Naive thymus-derived CD4-positive, alpha-beta T cell (primary cell): ENCODE measurements at regions not wholly inside any gene's neighbourhood (a gene's known extent, or its start where the extent isn't known, plus 50 kb on each side); places are given as distances from the start of the nearest gene placed in this dataset.

Source experiments
- ATAC-seq: fragments of 150-1000 bp; cut with Tn5 transposase; 2 replicates; pipeline ENCODE4 v1.10.0; 2021; ENCODE audit warnings: mild to moderate bottlenecking, moderate library complexity
- CTCF ChIA-PET: fragments of 350-600 bp; sonication (Branson Sonifier 250); formaldehyde crosslinking; loops from one replicate; lab custom pipeline; 2021; ENCODE audit warnings: antibody characterized with exemption; lab: Charles Lee
- POLR2A ChIA-PET: fragments of 350-600 bp; sonication (Branson Sonifier 250); formaldehyde crosslinking; loops from one replicate; lab custom pipeline; 2021; ENCODE audit warnings: antibody characterized with exemption, inconsistent platforms; lab: Charles Lee
- DNase-seq, 9 donors: peaks; one replicate each; pipeline versions ENCODE4 v3.0.0 to v3.0.0-alpha.2; 2020 to 2022; ENCODE audit warnings: mixed read lengths in 1 of 9
- H3K27ac ChIP-seq: one replicate; pipeline ENCODE4 v1.7.0; 2013; ENCODE audit warnings: mild to moderate bottlenecking, low read depth, low read length, moderate library complexity
- H3K27me3 ChIP-seq, 2 donors: one replicate each; pipeline ENCODE4 v1.7.0; 2013; ENCODE audit warnings: low read length in 2 of 2, mild to moderate bottlenecking in 2 of 2, moderate library complexity in 2 of 2; ENCODE audit not compliant: control insufficient read depth in 2 of 2, insufficient read depth in 2 of 2
- H3K36me3 ChIP-seq, 3 experiments: 1 replicate in 2 of 3; 2 replicates in 1 of 3; pipeline ENCODE4 v1.7.0; 2013; ENCODE audit warnings: low read length in 3 of 3, mild to moderate bottlenecking in 3 of 3, moderate library complexity in 1 of 3; ENCODE audit not compliant: insufficient read depth in 3 of 3, control insufficient read depth in 2 of 3
- H3K4me1 ChIP-seq, 2 donors: one replicate each; pipeline ENCODE4 v1.7.0; 2013; ENCODE audit warnings: low read length in 2 of 2, mild to moderate bottlenecking in 2 of 2, moderate library complexity in 1 of 2; ENCODE audit not compliant: control insufficient read depth in 2 of 2, insufficient read depth in 2 of 2
- H3K4me3 ChIP-seq: 2 replicates; pipeline ENCODE4 v1.7.0; 2013; ENCODE audit warnings: mild to moderate bottlenecking, low read length
- H3K9me3 ChIP-seq, 3 experiments: 1 replicate in 2 of 3; 2 replicates in 1 of 3; pipeline ENCODE4 v1.7.0; 2013; ENCODE audit warnings: low read length in 3 of 3; ENCODE audit not compliant: control insufficient read depth in 2 of 3
- H3K27ac Mint-ChIP-seq, 9 donors: one replicate each; pipeline ENCODE4 v1.8.0; 2020 to 2022; ENCODE audit warnings: mixed read lengths in 9 of 9, mild to moderate bottlenecking in 8 of 9, moderate library complexity in 5 of 9, inconsistent platforms in 2 of 9
- H3K27me3 Mint-ChIP-seq, 5 donors: one replicate each; pipeline ENCODE4 v1.8.0; 2021 to 2022; ENCODE audit warnings: mixed read lengths in 5 of 5, mild to moderate bottlenecking in 1 of 5
- H3K36me3 Mint-ChIP-seq, 5 donors: one replicate each; pipeline ENCODE4 v1.8.0; 2020 to 2022; ENCODE audit warnings: mixed read lengths in 5 of 5, mild to moderate bottlenecking in 3 of 5, inconsistent platforms in 1 of 5
- H3K4me1 Mint-ChIP-seq, 7 donors: one replicate each; pipeline ENCODE4 v1.8.0; 2020 to 2022; ENCODE audit warnings: mixed read lengths in 7 of 7, mild to moderate bottlenecking in 3 of 7, inconsistent platforms in 1 of 7
- H3K4me3 Mint-ChIP-seq, 10 donors: one replicate each; pipeline ENCODE4 v1.8.0; 2020 to 2022; ENCODE audit warnings: mild to moderate bottlenecking in 10 of 10, mixed read lengths in 10 of 10, moderate library complexity in 6 of 10, inconsistent platforms in 2 of 10
- H3K9me3 Mint-ChIP-seq, 11 donors: one replicate each; pipeline ENCODE4 v1.8.0; 2020 to 2022; ENCODE audit warnings: mixed read lengths in 11 of 11, mild to moderate bottlenecking in 4 of 11, inconsistent platforms in 1 of 11, moderate library complexity in 1 of 11
- intact Hi-C, 2 donors: fragments of 100-400 bp; cut with micrococcal nuclease; formaldehyde crosslinking; loops; one replicate each; pipeline ENCODE4 v1.15.1; 2023

DNA sequence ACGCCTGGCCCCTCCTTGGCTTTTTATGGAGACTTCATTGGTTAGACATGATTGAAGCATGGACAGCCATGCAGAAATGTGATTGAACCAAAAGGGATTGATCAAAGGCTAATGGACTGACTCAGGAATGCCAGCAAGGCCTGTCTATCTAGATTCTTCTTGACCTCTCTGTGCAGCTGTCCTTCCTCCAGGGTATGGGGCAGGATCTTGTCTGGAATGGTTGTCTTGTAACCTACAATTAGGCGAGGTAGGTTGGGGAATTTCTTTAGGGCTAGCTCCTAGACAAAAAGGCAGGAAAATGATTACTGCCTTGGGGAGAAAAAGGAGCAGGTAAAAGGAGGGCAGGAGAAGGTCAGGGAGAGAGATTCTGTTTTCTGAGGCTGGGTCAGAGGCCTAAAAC, 59.6 kb upstream of the INCENP start:
- H3K4me3 ChIP-seq, result no peak overlapping the region

DNA sequence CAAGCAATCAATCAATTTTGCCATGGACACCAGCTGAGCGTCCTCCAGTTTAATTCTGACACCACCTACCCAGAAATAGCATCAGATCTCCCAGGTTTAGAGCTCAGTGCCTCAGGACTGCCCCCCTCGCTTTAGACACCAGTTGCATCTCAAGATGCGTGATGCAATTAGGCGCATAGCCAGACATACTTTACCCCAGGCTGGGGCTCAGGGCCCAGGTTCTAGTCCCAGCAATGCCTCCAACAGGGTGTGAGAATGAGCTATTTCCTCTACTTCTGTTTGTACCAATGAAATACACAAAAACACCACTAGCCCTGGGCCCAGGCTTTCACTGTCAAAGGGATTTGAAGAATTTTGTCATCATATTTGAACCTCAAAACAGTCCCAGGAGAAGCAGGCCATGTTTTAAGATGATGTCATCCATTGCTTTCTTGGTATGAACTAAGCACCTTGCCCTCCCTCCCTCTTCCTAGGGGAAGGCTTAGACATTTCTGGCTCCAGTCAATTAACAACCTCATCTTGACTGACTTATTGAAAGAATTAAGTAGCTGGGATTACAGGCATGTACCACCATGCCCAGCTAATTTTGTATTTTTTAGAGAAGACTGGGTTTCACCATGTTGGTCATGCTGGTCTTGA, 61.5 kb upstream of the INCENP start:
- H3K4me1 Mint-ChIP-seq, result peaks cover 0 to 1% (median 0%) of the 10 kb centered on the region in 7 donors
- H3K27ac ChIP-seq, result no peak overlapping the region
- ChIA-PET CTCF (interaction anchor here (0.7 kb wide), 2 partner anchors 11 to 165 kb away, joined by 3 read pairs; no protein-coding TSS in a partner anchor), POLR2A (no interaction called here)
- no peaks in the 10 kb centered on the region for H3K9me3 ChIP-seq
- H3K9me3 Mint-ChIP-seq, result no peaks in the 10 kb centered on the region
- DNase-seq (no peak), ATAC-seq (no peak)
- intact Hi-C loops, result no loop called here
- H3K27ac Mint-ChIP-seq, result peak overlapping the region in 1 of 9 donors; percentile 51
- no peaks in the 10 kb centered on the region for H3K36me3 ChIP-seq
- H3K4me1 ChIP-seq, result no peaks in the 10 kb centered on the region
- no peak overlapping the region for H3K4me3 Mint-ChIP-seq
- H3K27me3 ChIP-seq, result no peaks in the 10 kb centered on the region
- no peak overlapping the region for H3K4me3 ChIP-seq
- no peaks in the 10 kb centered on the region for H3K36me3 Mint-ChIP-seq
- peaks cover 0 to 1% (median 0%) of the 10 kb centered on the region in 5 donors for H3K27me3 Mint-ChIP-seq

More for the DNA sequence above, 59.6 kb upstream of the INCENP start:
- ATAC-seq (no peak), DNase-seq (no peak)
- no peak overlapping the region for H3K27ac Mint-ChIP-seq
- H3K9me3 ChIP-seq, result no peaks in the 10 kb centered on the region
- H3K27me3 Mint-ChIP-seq, result peaks cover 0 to 7% (median 0%) of the 10 kb centered on the region in 5 donors
- H3K9me3 Mint-ChIP-seq, result no peaks in the 10 kb centered on the region
- ChIA-PET CTCF (interaction anchor here (0.7 kb wide), 2 partner anchors 171 to 277 kb away, joined by 3 to 4 read pairs; no protein-coding TSS in a partner anchor), POLR2A (no interaction called here)
- intact Hi-C loops, result no loop called here
- H3K4me1 ChIP-seq, result no peaks in the 10 kb centered on the region
- H3K27ac ChIP-seq, result no peak overlapping the region
- peaks cover 0 to 1% (median 0%) of the 10 kb centered on the region in 7 donors for H3K4me1 Mint-ChIP-seq
- H3K4me3 Mint-ChIP-seq, result no peak overlapping the region
- H3K36me3 Mint-ChIP-seq, result no peaks in the 10 kb centered on the region
- no peaks in the 10 kb centered on the region for H3K27me3 ChIP-seq
- no peaks in the 10 kb centered on the region for H3K36me3 ChIP-seq

DNA sequence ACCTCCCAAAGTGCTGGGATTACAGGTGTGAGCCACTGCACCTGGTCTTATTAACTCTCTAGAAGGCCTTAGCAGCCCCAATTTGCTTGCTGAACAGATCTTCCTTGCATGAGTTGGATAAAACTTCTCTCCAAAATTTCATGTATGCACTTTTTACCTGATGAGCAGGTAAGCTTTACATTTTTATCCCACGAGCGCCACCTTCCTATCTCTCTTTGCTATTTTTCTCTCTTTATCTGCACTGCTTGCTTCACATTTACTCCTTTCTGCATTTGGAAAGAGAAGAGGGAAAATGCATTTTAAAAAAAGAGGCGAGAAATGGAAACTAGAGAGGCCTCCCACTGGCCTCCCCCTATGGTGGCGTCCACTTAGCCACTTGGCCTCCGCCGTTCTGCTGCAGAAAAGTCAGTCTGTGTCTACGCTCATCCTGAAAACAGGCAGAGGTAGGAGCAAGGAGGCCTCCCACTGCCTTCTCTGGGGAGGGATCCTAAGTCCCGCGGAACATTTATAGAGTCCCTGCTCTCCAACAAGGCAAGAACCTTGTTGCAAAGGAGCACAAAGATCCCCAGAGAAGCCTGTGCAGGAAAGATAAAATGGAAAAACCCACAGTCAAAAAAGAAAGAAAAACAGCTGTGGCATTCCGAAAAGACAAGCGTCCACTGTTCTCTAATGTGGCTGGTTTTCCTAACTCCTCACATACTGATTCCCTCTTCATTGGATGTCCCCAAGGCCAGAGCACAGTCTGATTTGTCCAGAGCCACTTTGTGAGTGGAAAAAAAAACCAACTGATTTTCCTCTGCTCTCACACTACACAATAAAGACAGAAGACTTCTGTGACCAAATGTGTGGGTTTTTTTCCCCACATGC, 62.2 kb upstream of the INCENP start:
- peaks cover 0 to 1% (median 0%) of the 10 kb centered on the region in 7 donors for H3K4me1 Mint-ChIP-seq
- ChIA-PET POLR2A (no interaction called here), CTCF (interaction anchor here (0.6 to 0.7 kb wide), 2 partner anchors 114 to 165 kb away, joined by 3 read pairs; no protein-coding TSS in a partner anchor)
- H3K27me3 ChIP-seq, result no peaks in the 10 kb centered on the region
- no peaks in the 10 kb centered on the region for H3K4me1 ChIP-seq
- H3K36me3 Mint-ChIP-seq, result no peaks in the 10 kb centered on the region
- no peaks in the 10 kb centered on the region for H3K9me3 ChIP-seq
- H3K36me3 ChIP-seq, result no peaks in the 10 kb centered on the region
- intact Hi-C loops, result no loop called here
- no peak overlapping the region for H3K27ac ChIP-seq
- no peak for DNase-seq
- H3K4me3 ChIP-seq, result no peak overlapping the region
- no peaks in the 10 kb centered on the region for H3K9me3 Mint-ChIP-seq
- no peak for ATAC-seq
- no peaks in the 10 kb centered on the region for H3K27me3 Mint-ChIP-seq
- H3K4me3 Mint-ChIP-seq, result no peak overlapping the region
- peak overlapping the region in 1 of 9 donors; percentile 30 for H3K27ac Mint-ChIP-seq

DNA sequence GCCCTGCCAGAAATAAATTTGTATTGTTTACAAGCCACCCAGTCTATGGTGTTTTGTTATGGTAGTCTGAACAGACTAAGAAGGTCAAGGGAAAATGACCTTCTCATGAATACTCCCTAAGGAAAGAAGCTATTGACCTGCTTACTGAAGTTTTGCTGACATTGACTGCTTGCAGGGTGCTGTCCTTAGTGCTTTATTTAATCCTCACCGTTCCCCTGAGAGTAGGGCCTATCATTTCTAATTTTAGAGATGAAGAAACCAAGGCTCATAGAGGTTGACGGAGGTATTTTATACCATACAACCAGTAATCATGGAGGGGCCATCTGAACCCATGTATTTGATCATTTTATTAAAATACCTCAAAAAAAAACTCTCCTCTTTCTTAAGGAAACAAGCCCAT, 66.7 kb upstream of the INCENP start:
- Histone ChIP-seq H3K4me3 (no peak overlapping the region), H3K4me1 (no peaks in the 10 kb centered on the region), H3K27me3 (no peaks in the 10 kb centered on the region), H3K27ac (no peak overlapping the region), H3K9me3 (no peaks in the 10 kb centered on the region), H3K36me3 (no peaks in the 10 kb centered on the region)
- ATAC-seq (no peak), DNase-seq (no peak)
- Mint-ChIP-seq H3K4me1 (no peaks in the 10 kb centered on the region), H3K27ac (peak overlapping the region in 1 of 9 donors; percentile 33), H3K4me3 (no peak overlapping the region), H3K36me3 (no peaks in the 10 kb centered on the region), H3K9me3 (no peaks in the 10 kb centered on the region), H3K27me3 (peaks cover 0 to 18% (median 0%) of the 10 kb centered on the region in 5 donors)
- ChIA-PET CTCF (interaction anchor here (0.6 kb wide), 1 partner anchor 817 kb away, joined by 3 read pairs; no protein-coding TSS in a partner anchor), POLR2A (no interaction called here)
- intact Hi-C loops, result loop anchor here in 1 of 2 donors (10.0 kb wide), 1 partner anchor 112 kb away; no protein-coding TSS in a partner anchor

DNA sequence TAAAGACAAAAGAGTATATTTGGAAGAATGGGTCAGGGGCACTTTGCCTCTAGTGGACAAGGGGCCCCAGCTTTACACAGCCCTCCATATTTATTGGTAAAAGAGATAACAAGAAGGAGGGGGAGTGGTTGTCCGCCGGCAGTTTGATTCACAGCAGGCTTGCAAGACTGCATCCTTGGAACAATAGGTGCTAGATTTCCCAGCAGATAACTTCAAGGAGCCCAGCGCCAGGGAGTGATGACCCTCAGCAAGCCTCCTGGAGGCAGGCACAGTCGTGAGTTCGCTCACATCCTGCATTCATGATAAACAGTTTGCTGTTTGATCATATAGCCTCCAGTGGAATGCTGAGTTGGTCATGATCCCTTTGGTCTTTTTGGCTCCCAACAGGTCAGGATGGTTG, 67.8 kb upstream of the INCENP start:
- Histone ChIP-seq H3K27ac (no peak overlapping the region), H3K27me3 (no peaks in the 10 kb centered on the region), H3K4me1 (no peaks in the 10 kb centered on the region), H3K36me3 (no peaks in the 10 kb centered on the region), H3K9me3 (no peaks in the 10 kb centered on the region), H3K4me3 (no peak overlapping the region)
- no peaks in the 10 kb centered on the region for H3K4me1 Mint-ChIP-seq
- H3K36me3 Mint-ChIP-seq, result no peaks in the 10 kb centered on the region
- intact Hi-C loops, result loop anchor here in 1 of 2 donors (10.0 kb wide), 1 partner anchor 111 kb away; no protein-coding TSS in a partner anchor
- ChIA-PET POLR2A (no interaction called here), CTCF (no interaction called here)
- DNase-seq, result no peak
- no peak for ATAC-seq
- no peaks in the 10 kb centered on the region for H3K9me3 Mint-ChIP-seq
- H3K27ac Mint-ChIP-seq, result no peak overlapping the region
- peaks cover 0 to 20% (median 0%) of the 10 kb centered on the region in 5 donors for H3K27me3 Mint-ChIP-seq
- H3K4me3 Mint-ChIP-seq, result no peak overlapping the region

DNA sequence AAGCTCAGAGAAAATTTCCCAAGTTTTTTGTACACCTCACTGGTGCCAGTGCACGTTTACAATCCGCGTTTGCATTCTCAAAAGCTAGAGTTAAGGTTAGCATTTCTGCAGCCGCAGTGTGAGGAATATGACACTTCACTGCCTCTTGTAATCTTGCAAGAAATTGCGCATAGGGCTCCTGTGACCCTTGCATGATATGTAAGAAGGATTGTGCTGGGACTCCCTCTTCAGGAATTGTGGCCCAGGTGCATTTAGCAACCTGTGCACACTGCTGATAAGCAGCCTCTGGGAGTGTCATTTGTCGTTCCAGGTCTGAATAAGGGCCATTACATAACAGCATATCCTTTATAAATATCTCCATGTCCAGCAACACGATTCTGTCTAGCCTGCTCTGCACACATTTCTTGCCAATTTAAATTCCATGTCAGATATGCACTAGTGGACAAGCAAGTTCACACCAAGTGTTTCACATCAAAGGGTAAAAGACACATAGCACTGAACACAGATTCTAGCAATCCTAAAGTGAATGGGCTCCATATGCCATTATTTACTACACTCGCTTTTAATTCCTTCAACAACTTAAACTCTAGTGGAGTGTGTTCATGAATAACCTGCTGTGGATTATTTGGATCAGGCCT, 69.2 kb upstream of the INCENP start:
- Mint-ChIP-seq H3K27ac (no peak overlapping the region), H3K4me3 (no peak overlapping the region), H3K9me3 (no peaks in the 10 kb centered on the region), H3K27me3 (peaks cover 0 to 24% (median 0%) of the 10 kb centered on the region in 5 donors), H3K36me3 (no peaks in the 10 kb centered on the region), H3K4me1 (no peaks in the 10 kb centered on the region)
- Histone ChIP-seq H3K27ac (no peak overlapping the region), H3K4me3 (no peak overlapping the region), H3K9me3 (no peaks in the 10 kb centered on the region), H3K36me3 (no peaks in the 10 kb centered on the region), H3K4me1 (no peaks in the 10 kb centered on the region), H3K27me3 (no peaks in the 10 kb centered on the region)
- POLR2A ChIA-PET, result no interaction called here
- intact Hi-C loops, result loop anchor here (1.0 to 10.0 kb wide), 4 partner anchors 107 to 257 kb away; no protein-coding TSS in a partner anchor
- ATAC-seq (no peak), DNase-seq (peak in 7 of 9 donors; percentile 5 to 47 (median 21))
- CTCF ChIA-PET, result interaction anchor here (1.3 kb wide), 1 partner anchor 108 kb away, joined by 3 read pairs; no protein-coding TSS in a partner anchor
